RWPE1 (cell line): ENCODE measurements at regions not wholly inside any gene's neighbourhood (a gene's known extent, or its start where the extent isn't known, plus 50 kb on each side); places are given as distances from the start of the nearest gene placed in this dataset.

Experiments used
- CTCF ChIA-PET: fragments of 350-600 bp; sonication (Branson Sonifier 250); formaldehyde crosslinking; extraction: SDS; loops from one replicate; lab custom pipeline; 2021; lab: Yijun Ruan, JAX
- POLR2A ChIA-PET: fragments of 400-600 bp; formaldehyde crosslinking; extraction: SDS; loops from one replicate; lab custom pipeline; 2020; ENCODE audit warnings: antibody characterized with exemption; ENCODE audit not compliant: low non-redundant PET; lab: Yijun Ruan, JAX
- DNase-seq: peaks from one replicate; pipeline ENCODE4 v3.0.0; 2012; ENCODE audit warnings: low spot score
- H3K27ac ChIP-seq: fragments of 450-650 bp; 2 replicates; pipeline ENCODE4 v1.5.1; 2017
- TF ChIP-seq, protein P1 (sequence below): fragments of 450-650 bp; conservative IDR thresholded peaks from 2 replicates; pipeline ENCODE4 v1.5.1; 2017; ENCODE audit warnings: low read depth, mild to moderate bottlenecking

DNA sequence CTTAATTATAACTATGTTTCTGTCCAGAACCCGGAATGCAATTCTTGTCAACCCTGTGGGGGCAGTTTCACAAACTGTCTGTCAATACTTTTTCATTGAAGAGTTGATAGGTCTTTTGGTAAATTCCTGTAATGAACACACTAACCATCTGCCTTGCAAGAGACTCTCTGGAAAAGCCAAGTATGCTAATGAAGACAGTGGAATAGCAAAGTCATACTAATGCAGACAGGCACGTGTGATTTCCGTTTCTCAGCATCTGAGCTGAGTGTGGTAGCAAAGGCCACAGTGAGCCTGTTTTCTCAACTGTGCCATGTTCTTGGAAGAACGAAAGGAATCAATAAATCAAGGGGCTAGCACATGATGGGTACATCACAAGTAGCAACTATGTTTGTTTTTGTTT, 494.1 kb upstream of the NRP1 start:
- ChIA-PET CTCF (no interaction called here), POLR2A (no interaction called here)
- DNase-seq = no peak
- TF ChIP-seq, protein P1, sequence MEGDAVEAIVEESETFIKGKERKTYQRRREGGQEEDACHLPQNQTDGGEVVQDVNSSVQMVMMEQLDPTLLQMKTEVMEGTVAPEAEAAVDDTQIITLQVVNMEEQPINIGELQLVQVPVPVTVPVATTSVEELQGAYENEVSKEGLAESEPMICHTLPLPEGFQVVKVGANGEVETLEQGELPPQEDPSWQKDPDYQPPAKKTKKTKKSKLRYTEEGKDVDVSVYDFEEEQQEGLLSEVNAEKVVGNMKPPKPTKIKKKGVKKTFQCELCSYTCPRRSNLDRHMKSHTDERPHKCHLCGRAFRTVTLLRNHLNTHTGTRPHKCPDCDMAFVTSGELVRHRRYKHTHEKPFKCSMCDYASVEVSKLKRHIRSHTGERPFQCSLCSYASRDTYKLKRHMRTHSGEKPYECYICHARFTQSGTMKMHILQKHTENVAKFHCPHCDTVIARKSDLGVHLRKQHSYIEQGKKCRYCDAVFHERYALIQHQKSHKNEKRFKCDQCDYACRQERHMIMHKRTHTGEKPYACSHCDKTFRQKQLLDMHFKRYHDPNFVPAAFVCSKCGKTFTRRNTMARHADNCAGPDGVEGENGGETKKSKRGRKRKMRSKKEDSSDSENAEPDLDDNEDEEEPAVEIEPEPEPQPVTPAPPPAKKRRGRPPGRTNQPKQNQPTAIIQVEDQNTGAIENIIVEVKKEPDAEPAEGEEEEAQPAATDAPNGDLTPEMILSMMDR = no peak
- no peak overlapping the region for H3K27ac ChIP-seq

DNA sequence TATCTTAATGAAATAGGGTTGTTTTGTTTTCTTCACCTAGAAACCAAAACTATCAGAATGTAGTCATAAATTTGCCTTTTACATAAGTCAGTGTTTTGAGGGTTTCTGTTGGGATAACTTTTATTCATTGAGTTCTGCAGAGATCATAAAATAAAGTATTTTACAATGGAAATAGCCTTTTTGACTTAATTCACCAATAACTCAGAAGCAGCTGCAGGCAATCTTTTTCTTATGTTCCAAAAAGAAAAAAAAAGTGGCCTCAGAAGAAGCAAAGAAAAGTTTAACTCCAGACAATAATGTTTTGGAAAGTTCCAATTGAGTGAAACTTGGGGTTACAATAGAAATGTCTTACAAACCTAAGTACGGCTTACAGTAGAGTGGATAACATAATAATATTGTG, 491.7 kb upstream of the NRP1 start:
- no peak overlapping the region for H3K27ac ChIP-seq
- ChIA-PET CTCF (interaction anchor here (0.6 kb wide), 1 partner anchor 477 kb away, joined by 3 read pairs; no protein-coding TSS in a partner anchor), POLR2A (no interaction called here)
- no peak for DNase-seq
- TF ChIP-seq, protein P1 = no peak

DNA sequence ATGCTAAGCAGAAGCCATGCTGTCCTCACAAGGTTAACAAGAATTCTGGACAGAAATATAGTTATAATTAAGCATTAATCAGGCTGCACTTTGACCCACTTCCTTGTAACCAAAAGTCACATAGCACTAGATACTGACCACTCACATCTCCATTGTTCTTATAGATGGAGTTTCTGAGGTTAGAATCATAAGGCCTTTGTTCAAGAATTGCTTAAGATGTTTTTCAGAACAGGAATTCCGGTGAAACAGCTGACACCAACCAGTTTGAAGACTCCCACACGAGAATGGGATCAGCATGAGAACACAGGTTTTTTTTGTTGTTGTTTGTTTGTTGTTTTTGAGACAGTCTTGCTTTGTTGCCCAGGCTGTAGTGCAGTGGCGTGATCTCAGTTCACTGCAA, 488.3 kb upstream of the NRP1 start:
- DNase-seq = no peak
- CTCF ChIA-PET = no interaction called here
- no peak overlapping the region for H3K27ac ChIP-seq
- TF ChIP-seq, protein P1 = no peak
- POLR2A ChIA-PET = no interaction called here

GRCh38 chr10:33820531-33820930, 486.1 kb upstream of the NRP1 start:
- TF ChIP-seq, protein P1 = no peak
- no peak overlapping the region for H3K27ac ChIP-seq
- POLR2A ChIA-PET = no interaction called here
- no peak for DNase-seq
- CTCF ChIA-PET = no interaction called here

DNA sequence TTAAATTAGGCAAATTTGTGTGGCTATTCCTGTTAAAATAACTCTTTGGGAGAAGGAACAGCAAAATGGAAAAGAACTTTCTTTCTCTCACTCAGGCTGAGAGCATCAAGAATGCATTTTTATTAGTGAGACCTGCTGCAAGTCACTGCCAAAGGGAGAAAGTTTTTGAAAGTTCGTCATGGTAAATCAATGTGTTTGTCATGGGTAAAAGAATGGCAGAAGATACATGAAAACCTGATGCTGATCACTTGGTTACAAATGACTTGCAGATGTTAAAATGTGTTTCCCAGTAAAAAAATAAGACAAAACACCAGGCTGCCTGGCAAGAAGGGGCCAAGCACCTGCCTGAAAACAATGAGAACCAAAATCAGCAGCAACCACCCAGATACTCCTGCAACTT, 484.7 kb upstream of the NRP1 start:
- TF ChIP-seq, protein P1 = no peak
- no peak for DNase-seq
- no peak overlapping the region for H3K27ac ChIP-seq
- POLR2A ChIA-PET = no interaction called here
- CTCF ChIA-PET = no interaction called here

DNA sequence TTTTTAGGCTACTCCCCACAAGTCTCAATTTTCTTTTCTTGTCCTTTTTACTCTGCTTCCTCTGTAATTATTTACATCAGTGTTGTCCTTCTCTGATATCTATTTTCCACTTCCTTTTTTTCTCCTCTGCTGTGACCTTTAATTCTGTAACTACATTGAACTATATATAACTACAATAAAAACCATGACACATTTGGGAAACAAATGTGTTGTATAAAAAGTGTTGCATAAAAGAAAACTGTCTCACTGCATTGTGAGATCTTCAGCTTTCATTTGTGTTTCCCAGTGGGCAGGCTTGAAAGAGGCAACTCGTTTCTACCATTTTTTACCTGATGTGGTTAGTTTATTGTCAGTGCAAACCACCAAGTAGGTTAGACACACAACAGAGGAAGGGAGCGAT, 483.9 kb upstream of the NRP1 start:
- TF ChIP-seq, protein P1 = no peak
- POLR2A ChIA-PET = no interaction called here
- CTCF ChIA-PET = no interaction called here
- no peak for DNase-seq
- no peak overlapping the region for H3K27ac ChIP-seq

- no peak overlapping the region for H3K27ac ChIP-seq
These were observed 483.1 kb upstream of the NRP1 start for GRCh38 chr10:33817605-33818004.

More at GRCh38 chr10:33817605-33818004, 483.1 kb upstream of the NRP1 start:
- POLR2A ChIA-PET = no interaction called here
- TF ChIP-seq, protein P1 = no peak
- CTCF ChIA-PET = no interaction called here
- no peak for DNase-seq
